KMS-11 (cell line): ENCODE measurements at regions not wholly inside any gene's neighbourhood (a gene's known extent, or its start where the extent isn't known, plus 50 kb on each side); places are given as distances from the start of the nearest gene placed in this dataset.

Source experiments
- H2AFZ ChIP-seq: fragments of 200-600 bp; sonication (generic); 2 replicates; pipeline ENCODE4 v1.6.1; 2016; ENCODE audit warnings: antibody characterized with exemption, mixed run types, low read depth
- H3K27ac ChIP-seq: fragments of 200-600 bp; sonication (generic); 2 replicates; pipeline ENCODE4 v1.6.1; 2016; ENCODE audit warnings: mild to moderate bottlenecking, mixed run types
- H3K27me3 ChIP-seq: fragments of 200-600 bp; sonication (generic); 2 replicates; pipeline ENCODE4 v1.6.1; 2017; ENCODE audit warnings: mild to moderate bottlenecking, low read depth, mixed run types, moderate library complexity; ENCODE audit not compliant: insufficient read depth
- H3K36me3 ChIP-seq: fragments of 200-600 bp; sonication (generic); 2 replicates; pipeline ENCODE4 v1.6.1; 2017; ENCODE audit warnings: mild to moderate bottlenecking, mixed run types; ENCODE audit not compliant: insufficient read depth
- H3K4me1 ChIP-seq: fragments of 200-600 bp; sonication (generic); 2 replicates; pipeline ENCODE4 v1.6.1; 2016; ENCODE audit warnings: mild to moderate bottlenecking, low read depth, mixed run types; ENCODE audit not compliant: poor library complexity, severe bottlenecking
- H3K4me2 ChIP-seq: fragments of 200-600 bp; sonication (generic); 2 replicates; pipeline ENCODE4 v1.7.0; 2016; ENCODE audit warnings: mild to moderate bottlenecking, mixed run types
- H3K4me3 ChIP-seq: fragments of 200-600 bp; sonication (generic); IDR thresholded peaks from 2 replicates; pipeline ENCODE4 v1.6.1; 2017; ENCODE audit warnings: low read depth, low read length, mixed read lengths; ENCODE audit not compliant: insufficient read depth
- H3K79me2 ChIP-seq: fragments of 200-600 bp; sonication (generic); 2 replicates; pipeline ENCODE4 v1.6.1; 2016; ENCODE audit warnings: low read depth, mixed run types; ENCODE audit not compliant: insufficient read depth
- H3K9ac ChIP-seq: fragments of 200-600 bp; sonication (generic); 2 replicates; pipeline ENCODE4 v1.6.1; 2016; ENCODE audit warnings: mild to moderate bottlenecking, mixed run types
- H4K20me1 ChIP-seq: fragments of 200-600 bp; sonication (generic); 2 replicates; pipeline ENCODE4 v1.6.1; 2016; ENCODE audit warnings: mild to moderate bottlenecking, mixed run types; ENCODE audit not compliant: insufficient read depth
- CTCF ChIP-seq: fragments of 200-600 bp; sonication (generic); conservative IDR thresholded peaks from 2 replicates; pipeline ENCODE4 v1.6.1; 2017; ENCODE audit warnings: low read depth, mild to moderate bottlenecking, antibody characterized with exemption, low read length, moderate library complexity, mixed read lengths

GRCh38 chr18:22668496-22668895 lies 250.8 kb upstream of the CTAGE1 start:
- H3K27ac ChIP-seq: no peak overlapping the region
- no peaks in the 10 kb centered on the region for H3K27me3 ChIP-seq
- H3K4me1 ChIP-seq: no peaks in the 10 kb centered on the region
- H3K4me3 ChIP-seq: no peak overlapping the region
- no peaks in the 10 kb centered on the region for H3K36me3 ChIP-seq
- H3K9ac ChIP-seq: no peak overlapping the region
- no peaks in the 10 kb centered on the region for H4K20me1 ChIP-seq
- no peaks in the 10 kb centered on the region for H3K79me2 ChIP-seq
- TF ChIP-seq CTCF: no peak
- no peak overlapping the region for H3K4me2 ChIP-seq
- H2AFZ ChIP-seq: no peak overlapping the region

- Histone ChIP-seq H2AFZ (no peak overlapping the region), H3K4me2 (no peak overlapping the region), H3K4me3 (no peak overlapping the region), H3K79me2 (no peaks in the 10 kb centered on the region), H3K27ac (no peak overlapping the region), H3K27me3 (no peaks in the 10 kb centered on the region), H3K4me1 (no peaks in the 10 kb centered on the region), H3K9ac (no peak overlapping the region), H4K20me1 (no peaks in the 10 kb centered on the region), H3K36me3 (no peaks in the 10 kb centered on the region)
- no peak for TF ChIP-seq CTCF
Measured at GRCh38 chr18:22670914-22671313, 253.2 kb upstream of the CTAGE1 start.

- Histone ChIP-seq H3K4me2 (no peak overlapping the region), H2AFZ (no peak overlapping the region), H3K79me2 (no peaks in the 10 kb centered on the region), H3K36me3 (no peaks in the 10 kb centered on the region), H3K27me3 (no peaks in the 10 kb centered on the region), H4K20me1 (no peaks in the 10 kb centered on the region), H3K4me1 (no peaks in the 10 kb centered on the region), H3K9ac (no peak overlapping the region), H3K27ac (no peak overlapping the region), H3K4me3 (no peak overlapping the region)
- no peak for TF ChIP-seq CTCF
Measured at GRCh38 chr18:22673182-22673862, 255.6 kb upstream of the CTAGE1 start.

- Histone ChIP-seq H3K27ac (no peak overlapping the region), H3K4me1 (no peaks in the 10 kb centered on the region), H2AFZ (no peak overlapping the region), H4K20me1 (no peaks in the 10 kb centered on the region), H3K9ac (no peak overlapping the region), H3K4me3 (no peak overlapping the region), H3K4me2 (no peak overlapping the region), H3K27me3 (no peaks in the 10 kb centered on the region), H3K79me2 (no peaks in the 10 kb centered on the region), H3K36me3 (no peaks in the 10 kb centered on the region)
- no peak for TF ChIP-seq CTCF
Measured at GRCh38 chr18:22674272-22674671, 256.6 kb upstream of the CTAGE1 start.
